Mesothelial cell of epicardium (in vitro differentiated cells): ENCODE measurements at regions not wholly inside any gene's neighbourhood (a gene's known extent, or its start where the extent isn't known, plus 50 kb on each side); places are given as distances from the start of the nearest gene placed in this dataset.
"Not testable (repeated sequence)": the region's sequence is repeated elsewhere in the genome, so short reads cannot be mapped to it uniquely, and the experiment has no call there.

Experiments
- DNase-seq, 2 experiments: peaks; one replicate each; pipeline ENCODE4 v3.0.0; 2021; ENCODE audit warnings: low spot score in 2 of 2; ENCODE audit not compliant: unreplicated experiment in 2 of 2
- H3K27ac Mint-ChIP-seq: 2 replicates; pipeline ENCODE4 v1.8.0; 2021; ENCODE audit warnings: mixed read lengths
- H3K27me3 Mint-ChIP-seq: 2 replicates; pipeline ENCODE4 v1.8.0; 2021; ENCODE audit warnings: low read depth, mixed read lengths
- H3K36me3 Mint-ChIP-seq: 2 replicates; pipeline ENCODE4 v1.8.0; 2021; ENCODE audit warnings: mixed read lengths
- H3K4me1 Mint-ChIP-seq: 2 replicates; pipeline ENCODE4 v1.8.0; 2021; ENCODE audit warnings: mixed read lengths
- H3K4me3 Mint-ChIP-seq: 2 replicates; pipeline ENCODE4 v1.8.0; 2021; ENCODE audit warnings: mild to moderate bottlenecking, moderate library complexity, mixed read lengths
- H3K9me3 Mint-ChIP-seq: 2 replicates; pipeline ENCODE4 v1.8.0; 2021; ENCODE audit warnings: mixed read lengths
- CTCF ChIP-seq: fragments of 200-600 bp; sonication (generic); IDR thresholded peaks from one replicate; pipeline ENCODE4 v1.5.0; 2021; ENCODE audit warnings: antibody characterized with exemption; ENCODE audit not compliant: unreplicated experiment

- H3K27ac Mint-ChIP-seq = no peak overlapping the region
- DNase-seq = no peak
- no peak for TF ChIP-seq CTCF
- no peaks in the 10 kb centered on the region for H3K36me3 Mint-ChIP-seq
- H3K27me3 Mint-ChIP-seq = peaks cover 6% of the 10 kb centered on the region
- no peaks in the 10 kb centered on the region for H3K4me1 Mint-ChIP-seq
- H3K4me3 Mint-ChIP-seq = no peak overlapping the region
- no peaks in the 10 kb centered on the region for H3K9me3 Mint-ChIP-seq
Measured at GRCh38 chr6:84868149-84868548, 103.8 kb upstream of the TBX18 start.

- DNase-seq = no peak
- Mint-ChIP-seq H3K4me3 (no peak overlapping the region), H3K9me3 (no peaks in the 10 kb centered on the region), H3K27me3 (peaks cover 6% of the 10 kb centered on the region), H3K27ac (no peak overlapping the region), H3K36me3 (no peaks in the 10 kb centered on the region), H3K4me1 (no peaks in the 10 kb centered on the region)
- no peak for TF ChIP-seq CTCF
Measured at GRCh38 chr6:84867521-84867920, 103.1 kb upstream of the TBX18 start.

- no peak for DNase-seq
- H3K27me3 Mint-ChIP-seq = peaks cover 6% of the 10 kb centered on the region
- H3K4me1 Mint-ChIP-seq = no peaks in the 10 kb centered on the region
- H3K27ac Mint-ChIP-seq = no peak overlapping the region
- TF ChIP-seq CTCF = no peak
- H3K9me3 Mint-ChIP-seq = no peaks in the 10 kb centered on the region
- no peaks in the 10 kb centered on the region for H3K36me3 Mint-ChIP-seq
- H3K4me3 Mint-ChIP-seq = no peak overlapping the region
Measured at GRCh38 chr6:84866715-84867114, 102.3 kb upstream of the TBX18 start.

- not testable (repeated sequence) for H3K36me3 Mint-ChIP-seq, H3K4me1 Mint-ChIP-seq, H3K27ac Mint-ChIP-seq, DNase-seq, H3K27me3 Mint-ChIP-seq, H3K9me3 Mint-ChIP-seq, H3K4me3 Mint-ChIP-seq
Measured at GRCh38 chr6:84865372-84865771, 101.0 kb upstream of the TBX18 start.

- TF ChIP-seq CTCF = no peak
- DNase-seq = no peak
- H3K4me1 Mint-ChIP-seq = no peaks in the 10 kb centered on the region
- H3K27ac Mint-ChIP-seq = no peak overlapping the region
- no peaks in the 10 kb centered on the region for H3K36me3 Mint-ChIP-seq
- no peaks in the 10 kb centered on the region for H3K9me3 Mint-ChIP-seq
- no peaks in the 10 kb centered on the region for H3K27me3 Mint-ChIP-seq
- H3K4me3 Mint-ChIP-seq = no peak overlapping the region
Measured at GRCh38 chr6:84862843-84863242, 98.4 kb upstream of the TBX18 start.

GRCh38 chr6:84860920-84861319 lies 96.5 kb upstream of the TBX18 start:
- no peaks in the 10 kb centered on the region for H3K9me3 Mint-ChIP-seq
- TF ChIP-seq CTCF = no peak
- DNase-seq = no peak
- H3K36me3 Mint-ChIP-seq = no peaks in the 10 kb centered on the region
- H3K4me1 Mint-ChIP-seq = no peaks in the 10 kb centered on the region
- H3K27ac Mint-ChIP-seq = no peak overlapping the region
- no peaks in the 10 kb centered on the region for H3K27me3 Mint-ChIP-seq
- H3K4me3 Mint-ChIP-seq = no peak overlapping the region
